HepG2 (cell line): ENCODE measurements at regions not wholly inside any gene's neighbourhood (a gene's known extent, or its start where the extent isn't known, plus 50 kb on each side); places are given as distances from the start of the nearest gene placed in this dataset.

Source experiments
- BRD4 ChIP-seq: sonication (generic); formaldehyde crosslinking; IDR thresholded peaks from 2 replicates; pipeline ENCODE4 v1.4.0; 2020; ENCODE audit warnings: missing genetic modification reagents
- DRAP1 ChIP-seq: IDR thresholded peaks from 2 replicates; pipeline ENCODE4 v1.6.1; 2016; ENCODE audit warnings: missing genetic modification reagents, missing compliant biosample characterization
- GLMP ChIP-seq: sonication (generic); formaldehyde crosslinking; IDR thresholded peaks from 2 replicates; pipeline ENCODE4 v1.9.0; 2021; ENCODE audit warnings: missing genetic modification reagents, mild to moderate bottlenecking, borderline replicate concordance
- HMGXB3 ChIP-seq: sonication (generic); formaldehyde crosslinking; IDR thresholded peaks from 2 replicates; pipeline ENCODE4 v1.4.0; 2020; ENCODE audit warnings: missing genetic modification reagents, borderline replicate concordance
- JUN ChIP-seq: sonication (generic); formaldehyde crosslinking; IDR thresholded peaks from 2 replicates; pipeline ENCODE4 v1.4.0; 2020; ENCODE audit warnings: mild to moderate bottlenecking, missing genetic modification reagents
- NONO ChIP-seq, 2 experiments: fragments of 450-650 bp in 1 of 2; sonication (generic) in 1 of 2; formaldehyde crosslinking in 1 of 2; IDR thresholded peaks in 1 of 2; conservative IDR thresholded peaks in 1 of 2; 2 replicates each; pipeline versions ENCODE4 v1.6.1 to v1.8.0; 2017 to 2022; ENCODE audit warnings: mild to moderate bottlenecking in 1 of 2, missing genetic modification reagents in 1 of 2, moderate library complexity in 1 of 2
- SMAD9 ChIP-seq: sonication (generic); formaldehyde crosslinking; IDR thresholded peaks from 2 replicates; pipeline ENCODE4 v1.5.1; 2020; ENCODE audit warnings: mild to moderate bottlenecking, missing genetic modification reagents
- TBX3 ChIP-seq: fragments of 450-650 bp; IDR thresholded peaks from 2 replicates; pipeline ENCODE4 v1.6.1; 2017; ENCODE audit warnings: antibody characterized with exemption, mild to moderate bottlenecking, inconsistent platforms, borderline replicate concordance
- ZBTB42 ChIP-seq: sonication (generic); formaldehyde crosslinking; IDR thresholded peaks from 2 replicates; pipeline ENCODE4 v1.5.0; 2020; ENCODE audit warnings: mild to moderate bottlenecking, missing genetic modification reagents
- ZNF260 ChIP-seq: sonication (generic); formaldehyde crosslinking; IDR thresholded peaks from 2 replicates; pipeline ENCODE4 v1.4.0; 2020; ENCODE audit warnings: missing genetic modification reagents, low read depth, mild to moderate bottlenecking, borderline replicate concordance
- ZNF318 ChIP-seq: sonication (generic); formaldehyde crosslinking; IDR thresholded peaks from 2 replicates; pipeline ENCODE4 v1.4.0; 2020; ENCODE audit warnings: mild to moderate bottlenecking, missing genetic modification reagents
- ZNF549 ChIP-seq: sonication (generic); formaldehyde crosslinking; IDR thresholded peaks from 2 replicates; pipeline ENCODE4 v1.5.0; 2020; ENCODE audit warnings: missing genetic modification reagents
- ZNF83 ChIP-seq: sonication (generic); formaldehyde crosslinking; IDR thresholded peaks from 2 replicates; pipeline ENCODE4 v1.4.0; 2020; ENCODE audit warnings: missing genetic modification reagents, mild to moderate bottlenecking, borderline replicate concordance

- TF ChIP-seq ZBTB42 (CRISPR knock-in tag): no peak
- TF ChIP-seq HMGXB3: no peak
- no peak for TF ChIP-seq JUN (CRISPR knock-in tag)
- TF ChIP-seq ZNF260 (CRISPR knock-in tag): no peak
- TF ChIP-seq NONO (IDR thresholded peaks at IDR 0.05): no peak
- TF ChIP-seq NONO (CRISPR knock-in tag; conservative IDR thresholded peaks at IDR 0.05): no peak
- TF ChIP-seq GLMP (CRISPR knock-in tag): no peak
- no peak for TF ChIP-seq ZNF549
- TF ChIP-seq SMAD9 (CRISPR knock-in tag): no peak
- TF ChIP-seq ZNF83 (CRISPR knock-in tag): no peak
- no peak for TF ChIP-seq ZNF318 (CRISPR knock-in tag)
- TF ChIP-seq DRAP1 (CRISPR knock-in tag): peak; percentile 57; the same call in 1 of the 2 replicates
- peak; percentile 51; the same call in 1 of the 2 replicates for TF ChIP-seq BRD4
- TF ChIP-seq TBX3: peak; percentile 69; the same call in 1 of the 2 replicates
These were observed 105.9 kb upstream of the SH3BP4 start (continued) for GRCh38 chr2:234845602-234846590.
